ENCODE measurements at regions not wholly inside any gene's neighbourhood (a gene's known extent, or its start where the extent isn't known, plus 50 kb on each side); places are given as distances from the start of the nearest gene placed in this dataset.

DNA sequence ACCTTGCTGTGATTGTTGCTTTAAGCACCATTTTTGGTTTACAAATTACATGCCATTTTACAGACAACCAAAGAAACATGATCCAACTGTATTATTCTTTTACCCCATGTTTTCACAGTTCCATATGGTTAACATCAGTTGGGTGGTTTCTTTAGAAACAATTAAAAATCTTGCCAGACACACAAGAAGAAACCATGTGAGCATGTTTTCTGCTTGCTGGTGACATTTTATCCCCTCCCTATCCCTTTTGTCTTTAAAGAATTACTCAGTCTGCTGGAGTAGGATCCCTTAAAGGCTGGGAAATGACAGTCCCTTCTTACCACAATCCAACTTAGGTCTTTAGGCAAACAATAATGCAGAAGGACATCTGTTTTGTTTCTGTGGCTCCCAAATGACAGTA, 121.8 kb upstream of the PLXNC1 start:
- RAD21 ChIA-PET (ENCODE audit: low non-redundant PET in 1 of 2, low total read pairs in 2 of 2, uncharacterized antibody in 2 of 2, unreplicated experiment in 2 of 2), result no interaction called here

More for the DNA sequence above, 121.8 kb upstream of the PLXNC1 start:
- Histone ChIP-seq H3K4me3 (replicated peaks in 1 of 2; ENCODE audit: low read depth in 1 of 2, low read length in 2 of 2) (no peak overlapping the region), H3K9me2 (ENCODE audit: insufficient read depth) (no peaks in the 10 kb centered on the region), H3K36me3 (ENCODE audit: control insufficient read depth in 1 of 2, insufficient read depth in 2 of 2, low read length in 2 of 2) (no peaks in the 10 kb centered on the region), H3K79me2 (ENCODE audit: insufficient read depth, low read length) (no peaks in the 10 kb centered on the region), H4K20me1 (ENCODE audit: insufficient read depth) (no peaks in the 10 kb centered on the region), H3K27ac (ENCODE audit: low read depth, low read length) (no peak overlapping the region), H3K4me2 (ENCODE audit: low read length) (no peak overlapping the region), H2AFZ (ENCODE audit: low read depth, low read length, poor library complexity, severe bottlenecking) (no peak overlapping the region), H3K27me3 (ENCODE audit: insufficient read depth, low read length) (no peaks in the 10 kb centered on the region), H3K9ac (ENCODE audit: low read length) (no peak overlapping the region), H3K4me1 (ENCODE audit: control insufficient read depth in 1 of 2, insufficient read depth in 2 of 2, low read length in 2 of 2) (no peaks in the 10 kb centered on the region), H3K9me3 (ENCODE audit: control insufficient read depth in 1 of 2, insufficient read depth in 1 of 2, low read depth in 1 of 2, low read length in 2 of 2) (peaks cover 5 to 7% of the 10 kb centered on the region in 2 experiments; a peak in 2 of 4 replicates)
- no TSS peak for BruUV-seq (replicated peaks)
- ChIA-PET POLR2A (no interaction called here), CTCF (no interaction called here)
- no peak for DNase-seq (ENCODE audit: low read depth, low spot score)
- intact Hi-C loops (cut with micrococcal nuclease), result no loop called here
- TF ChIP-seq, protein P1, sequence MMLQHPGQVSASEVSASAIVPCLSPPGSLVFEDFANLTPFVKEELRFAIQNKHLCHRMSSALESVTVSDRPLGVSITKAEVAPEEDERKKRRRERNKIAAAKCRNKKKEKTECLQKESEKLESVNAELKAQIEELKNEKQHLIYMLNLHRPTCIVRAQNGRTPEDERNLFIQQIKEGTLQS (IDR thresholded peaks at IDR 0.05), result no peak
- TF ChIP-seq, protein P2, sequence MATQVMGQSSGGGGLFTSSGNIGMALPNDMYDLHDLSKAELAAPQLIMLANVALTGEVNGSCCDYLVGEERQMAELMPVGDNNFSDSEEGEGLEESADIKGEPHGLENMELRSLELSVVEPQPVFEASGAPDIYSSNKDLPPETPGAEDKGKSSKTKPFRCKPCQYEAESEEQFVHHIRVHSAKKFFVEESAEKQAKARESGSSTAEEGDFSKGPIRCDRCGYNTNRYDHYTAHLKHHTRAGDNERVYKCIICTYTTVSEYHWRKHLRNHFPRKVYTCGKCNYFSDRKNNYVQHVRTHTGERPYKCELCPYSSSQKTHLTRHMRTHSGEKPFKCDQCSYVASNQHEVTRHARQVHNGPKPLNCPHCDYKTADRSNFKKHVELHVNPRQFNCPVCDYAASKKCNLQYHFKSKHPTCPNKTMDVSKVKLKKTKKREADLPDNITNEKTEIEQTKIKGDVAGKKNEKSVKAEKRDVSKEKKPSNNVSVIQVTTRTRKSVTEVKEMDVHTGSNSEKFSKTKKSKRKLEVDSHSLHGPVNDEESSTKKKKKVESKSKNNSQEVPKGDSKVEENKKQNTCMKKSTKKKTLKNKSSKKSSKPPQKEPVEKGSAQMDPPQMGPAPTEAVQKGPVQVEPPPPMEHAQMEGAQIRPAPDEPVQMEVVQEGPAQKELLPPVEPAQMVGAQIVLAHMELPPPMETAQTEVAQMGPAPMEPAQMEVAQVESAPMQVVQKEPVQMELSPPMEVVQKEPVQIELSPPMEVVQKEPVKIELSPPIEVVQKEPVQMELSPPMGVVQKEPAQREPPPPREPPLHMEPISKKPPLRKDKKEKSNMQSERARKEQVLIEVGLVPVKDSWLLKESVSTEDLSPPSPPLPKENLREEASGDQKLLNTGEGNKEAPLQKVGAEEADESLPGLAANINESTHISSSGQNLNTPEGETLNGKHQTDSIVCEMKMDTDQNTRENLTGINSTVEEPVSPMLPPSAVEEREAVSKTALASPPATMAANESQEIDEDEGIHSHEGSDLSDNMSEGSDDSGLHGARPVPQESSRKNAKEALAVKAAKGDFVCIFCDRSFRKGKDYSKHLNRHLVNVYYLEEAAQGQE (IDR thresholded peaks at IDR 0.05; ENCODE audit: low read depth), result no peak
- TF ChIP-seq ZNF274 (IDR thresholded peaks at IDR 0.05; ENCODE audit: low read depth, low read length), result no peak
- no peak for TF ChIP-seq CEBPB (IDR thresholded peaks at IDR 0.05; ENCODE audit: low read depth)
- TF ChIP-seq, protein P3, sequence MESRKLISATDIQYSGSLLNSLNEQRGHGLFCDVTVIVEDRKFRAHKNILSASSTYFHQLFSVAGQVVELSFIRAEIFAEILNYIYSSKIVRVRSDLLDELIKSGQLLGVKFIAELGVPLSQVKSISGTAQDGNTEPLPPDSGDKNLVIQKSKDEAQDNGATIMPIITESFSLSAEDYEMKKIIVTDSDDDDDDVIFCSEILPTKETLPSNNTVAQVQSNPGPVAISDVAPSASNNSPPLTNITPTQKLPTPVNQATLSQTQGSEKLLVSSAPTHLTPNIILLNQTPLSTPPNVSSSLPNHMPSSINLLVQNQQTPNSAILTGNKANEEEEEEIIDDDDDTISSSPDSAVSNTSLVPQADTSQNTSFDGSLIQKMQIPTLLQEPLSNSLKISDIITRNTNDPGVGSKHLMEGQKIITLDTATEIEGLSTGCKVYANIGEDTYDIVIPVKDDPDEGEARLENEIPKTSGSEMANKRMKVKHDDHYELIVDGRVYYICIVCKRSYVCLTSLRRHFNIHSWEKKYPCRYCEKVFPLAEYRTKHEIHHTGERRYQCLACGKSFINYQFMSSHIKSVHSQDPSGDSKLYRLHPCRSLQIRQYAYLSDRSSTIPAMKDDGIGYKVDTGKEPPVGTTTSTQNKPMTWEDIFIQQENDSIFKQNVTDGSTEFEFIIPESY (IDR thresholded peaks at IDR 0.05; ENCODE audit: extremely low read depth, insufficient replicate concordance, low read length), result no peak
- no peak for TF ChIP-seq POLR2A (IDR thresholded peaks at IDR 0.05; ENCODE audit: borderline replicate concordance, extremely low read depth, insufficient read depth, insufficient read length)
- no peak for ATAC-seq

All from HCT116 (cell line).